BJ (cell line): ENCODE measurements at regions not wholly inside any gene's neighbourhood (a gene's known extent, or its start where the extent isn't known, plus 50 kb on each side); places are given as distances from the start of the nearest gene placed in this dataset.

ENCODE experiments used
- CTCF ChIA-PET: fragments of 350-600 bp; formaldehyde crosslinking; extraction: SDS; loops from one replicate; lab custom pipeline; 2021; ENCODE audit warnings: antibody characterized with exemption, inconsistent platforms; lab: Yijun Ruan, JAX
- POLR2A ChIA-PET: fragments of 300-600 bp; sonication (Branson Sonifier 250); formaldehyde crosslinking; extraction: SDS; loops from one replicate; lab custom pipeline; 2021; ENCODE audit warnings: antibody characterized with exemption; lab: Charles Lee
- DNase-seq: peaks from one replicate; pipeline ENCODE4 v3.0.0-alpha.2; 2011; ENCODE audit warnings: low read depth
- H3K27me3 ChIP-seq: 2 replicates; pipeline ENCODE4 v1.6.0; 2011; ENCODE audit warnings: low read length; ENCODE audit not compliant: control insufficient read depth, insufficient read depth
- H3K36me3 ChIP-seq: 2 replicates; pipeline ENCODE4 v1.5.1; 2011; ENCODE audit warnings: low read length; ENCODE audit not compliant: control insufficient read depth, insufficient read depth
- H3K4me3 ChIP-seq: 2 replicates; pipeline ENCODE4 v1.5.1; 2011; ENCODE audit warnings: low read depth, mild to moderate bottlenecking, control low read depth, low read length
- TF ChIP-seq, protein P1 (sequence below): IDR thresholded peaks from 2 replicates; pipeline ENCODE4 v1.5.1; 2011; ENCODE audit warnings: low read depth, mild to moderate bottlenecking, control low read depth, inconsistent platforms, low read length, moderate library complexity; ENCODE audit not compliant: insufficient read depth

DNA sequence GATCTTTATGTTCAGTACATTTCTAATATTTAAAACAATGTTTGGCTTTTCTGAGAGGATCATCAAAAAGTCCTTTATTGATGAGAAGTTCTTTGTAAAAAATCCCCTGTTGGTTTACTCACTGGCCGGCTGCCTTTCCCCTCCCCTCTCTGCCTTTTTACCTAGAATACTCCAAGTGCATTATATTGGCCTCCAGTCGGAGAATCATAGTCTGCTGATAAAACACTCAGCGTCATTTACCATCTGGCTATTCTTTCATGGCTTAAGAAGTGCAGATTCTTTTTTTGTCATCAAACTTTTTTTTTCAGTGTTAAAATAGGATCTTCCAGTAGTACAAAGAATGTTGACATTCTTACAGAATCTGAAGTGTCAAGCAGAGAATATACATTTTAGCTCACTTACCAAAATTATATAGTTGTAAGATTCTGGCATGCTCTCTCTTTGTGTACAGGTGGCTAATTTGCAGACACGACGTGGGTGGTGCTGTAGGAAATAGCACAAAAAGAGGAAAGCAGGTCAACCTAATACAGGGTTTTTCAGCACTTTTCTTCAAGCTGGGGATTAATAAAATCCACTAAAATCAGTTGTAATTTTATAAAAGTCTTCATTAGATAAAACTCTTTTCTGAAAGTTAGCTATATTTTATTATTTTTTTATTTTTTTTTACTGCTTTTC, 731.8 kb downstream of the KCTD8 start:
- TF ChIP-seq, protein P1, sequence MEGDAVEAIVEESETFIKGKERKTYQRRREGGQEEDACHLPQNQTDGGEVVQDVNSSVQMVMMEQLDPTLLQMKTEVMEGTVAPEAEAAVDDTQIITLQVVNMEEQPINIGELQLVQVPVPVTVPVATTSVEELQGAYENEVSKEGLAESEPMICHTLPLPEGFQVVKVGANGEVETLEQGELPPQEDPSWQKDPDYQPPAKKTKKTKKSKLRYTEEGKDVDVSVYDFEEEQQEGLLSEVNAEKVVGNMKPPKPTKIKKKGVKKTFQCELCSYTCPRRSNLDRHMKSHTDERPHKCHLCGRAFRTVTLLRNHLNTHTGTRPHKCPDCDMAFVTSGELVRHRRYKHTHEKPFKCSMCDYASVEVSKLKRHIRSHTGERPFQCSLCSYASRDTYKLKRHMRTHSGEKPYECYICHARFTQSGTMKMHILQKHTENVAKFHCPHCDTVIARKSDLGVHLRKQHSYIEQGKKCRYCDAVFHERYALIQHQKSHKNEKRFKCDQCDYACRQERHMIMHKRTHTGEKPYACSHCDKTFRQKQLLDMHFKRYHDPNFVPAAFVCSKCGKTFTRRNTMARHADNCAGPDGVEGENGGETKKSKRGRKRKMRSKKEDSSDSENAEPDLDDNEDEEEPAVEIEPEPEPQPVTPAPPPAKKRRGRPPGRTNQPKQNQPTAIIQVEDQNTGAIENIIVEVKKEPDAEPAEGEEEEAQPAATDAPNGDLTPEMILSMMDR = no peak
- no peaks in the 10 kb centered on the region for H3K36me3 ChIP-seq
- no peak for DNase-seq
- no peak overlapping the region for H3K4me3 ChIP-seq
- POLR2A ChIA-PET = no interaction called here
- no peaks in the 10 kb centered on the region for H3K27me3 ChIP-seq
- CTCF ChIA-PET = no interaction called here

DNA sequence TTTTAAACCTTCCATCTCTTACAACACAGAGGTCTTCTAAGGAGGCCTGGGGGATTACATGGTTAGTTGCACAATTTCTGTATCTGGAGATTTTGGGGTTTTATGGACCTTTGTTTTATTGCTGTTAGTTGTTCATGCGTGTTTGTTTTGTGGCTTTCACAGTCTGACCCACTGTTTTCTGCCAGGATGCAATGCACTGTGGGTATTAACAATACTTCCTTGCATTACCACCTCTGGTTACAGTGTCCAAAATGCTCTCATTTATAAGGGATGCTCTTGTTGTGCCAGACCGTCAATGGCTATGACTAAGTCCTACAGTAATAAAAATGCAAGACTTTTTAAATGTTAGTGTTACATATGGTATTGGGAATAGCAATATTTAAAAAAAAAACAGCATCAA, 730.2 kb downstream of the KCTD8 start:
- H3K4me3 ChIP-seq = no peak overlapping the region
- no peaks in the 10 kb centered on the region for H3K36me3 ChIP-seq
- ChIA-PET CTCF (no interaction called here), POLR2A (no interaction called here)
- TF ChIP-seq, protein P1 = no peak
- no peak for DNase-seq
- H3K27me3 ChIP-seq = no peaks in the 10 kb centered on the region

DNA sequence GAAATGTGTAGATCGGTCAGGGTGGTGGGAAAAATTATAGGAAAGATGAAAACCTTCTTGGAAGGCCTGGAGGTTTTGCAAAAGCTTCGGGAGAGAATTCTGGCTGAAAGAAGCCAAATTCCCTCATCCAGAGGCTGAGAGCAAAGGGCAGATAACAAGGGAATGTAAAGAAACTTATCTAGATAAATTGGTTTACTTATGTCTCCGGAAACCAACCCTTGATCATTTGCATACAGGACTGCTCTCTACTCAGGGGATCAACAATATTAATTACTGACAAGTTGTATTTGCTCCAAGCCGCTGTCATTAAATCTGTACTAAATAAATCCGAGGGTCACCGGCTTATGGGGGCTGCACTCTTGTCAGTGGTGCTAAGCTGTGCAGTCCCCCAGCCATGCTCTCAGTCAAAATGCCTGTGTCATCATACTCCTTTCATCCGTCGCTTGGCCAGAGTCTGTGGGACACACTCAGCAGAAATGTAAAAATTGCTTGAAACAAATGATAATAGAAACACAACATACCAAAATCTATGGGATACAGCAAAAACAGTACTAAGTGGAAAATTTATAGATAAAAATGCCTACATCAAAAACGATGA, 715.7 kb downstream of the KCTD8 start:
- DNase-seq = no peak
- TF ChIP-seq, protein P1 = no peak
- no peak overlapping the region for H3K4me3 ChIP-seq
- no peaks in the 10 kb centered on the region for H3K27me3 ChIP-seq
- ChIA-PET POLR2A (no interaction called here), CTCF (no interaction called here)
- no peaks in the 10 kb centered on the region for H3K36me3 ChIP-seq

DNA sequence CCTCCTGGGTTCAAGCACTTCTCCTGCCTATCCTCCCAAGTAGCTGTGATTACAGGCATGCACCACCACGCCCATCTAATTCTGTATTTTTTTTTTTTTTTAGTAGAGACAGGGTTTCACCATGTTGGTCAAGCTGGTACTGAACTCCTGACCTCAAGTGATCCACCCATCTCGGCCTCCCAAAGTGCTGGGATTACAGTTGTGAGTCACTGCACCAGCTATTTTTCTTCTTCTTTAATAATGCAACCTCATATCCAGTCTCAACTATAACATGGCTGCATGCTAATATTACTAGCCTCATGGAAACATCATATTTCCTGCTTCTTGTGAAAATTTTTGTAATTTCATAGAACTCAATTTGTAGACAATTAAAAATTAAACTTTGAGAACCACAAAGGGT, 706.5 kb downstream of the KCTD8 start:
- Histone ChIP-seq H3K36me3 (no peaks in the 10 kb centered on the region), H3K4me3 (no peak overlapping the region), H3K27me3 (no peaks in the 10 kb centered on the region)
- TF ChIP-seq, protein P1 = no peak
- no peak for DNase-seq
- CTCF ChIA-PET = interaction anchor here (0.6 kb wide), 1 partner anchor 69 kb away, joined by 3 read pairs; no protein-coding TSS in a partner anchor
- POLR2A ChIA-PET = no interaction called here

DNA sequence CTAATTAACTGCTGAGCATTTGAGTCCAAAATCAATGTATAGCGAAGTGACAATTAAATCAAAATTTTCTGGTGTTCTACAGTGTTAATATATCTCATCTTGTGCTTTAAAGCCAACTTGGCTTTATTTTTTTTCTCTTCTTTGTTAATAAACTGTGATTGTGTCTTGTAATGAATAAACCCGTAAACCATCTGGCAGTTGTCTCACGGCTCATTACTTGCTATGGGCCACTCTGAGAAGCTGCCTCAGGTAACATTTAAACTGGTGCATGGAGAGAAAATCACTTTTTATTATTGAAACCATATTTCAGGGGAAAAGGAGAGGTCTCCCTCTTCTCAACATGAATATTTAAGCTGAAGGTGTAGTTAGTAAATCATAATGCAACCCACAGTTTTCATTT, 694.0 kb downstream of the KCTD8 start:
- no peak for DNase-seq
- Histone ChIP-seq H3K4me3 (no peak overlapping the region), H3K36me3 (no peaks in the 10 kb centered on the region), H3K27me3 (no peaks in the 10 kb centered on the region)
- TF ChIP-seq, protein P1 = no peak
- CTCF ChIA-PET = no interaction called here
- POLR2A ChIA-PET = no interaction called here
